LNCAP (cell line): ENCODE measurements at regions not wholly inside any gene's neighbourhood (a gene's known extent, or its start where the extent isn't known, plus 50 kb on each side); places are given as distances from the start of the nearest gene placed in this dataset.

Source experiments
- CTCF ChIP-seq: fragments of 450-650 bp; IDR thresholded peaks from 2 replicates; pipeline ENCODE4 v1.5.1; 2017; ENCODE audit warnings: mild to moderate bottlenecking

DNA sequence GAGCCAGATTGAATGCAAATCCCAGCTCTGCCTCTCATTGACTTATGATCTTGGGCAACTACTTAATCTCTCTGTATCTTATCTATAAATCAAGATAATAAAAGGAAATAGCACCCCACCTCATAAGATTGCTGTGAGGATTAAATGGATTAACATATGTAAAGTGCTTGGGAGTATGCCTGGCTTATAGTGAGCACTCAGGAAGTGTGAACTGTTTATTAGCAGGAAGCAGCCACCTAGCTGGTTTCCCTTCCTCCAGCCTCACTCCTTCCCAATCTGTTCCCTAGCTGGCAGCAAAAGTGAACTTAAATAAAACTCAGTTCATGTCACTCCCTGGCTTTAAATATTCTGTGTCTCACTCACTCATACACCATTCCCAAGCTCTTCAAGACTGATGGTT lies 526.6 kb upstream of the PKDCC start:
- TF ChIP-seq CTCF, result no peak

DNA sequence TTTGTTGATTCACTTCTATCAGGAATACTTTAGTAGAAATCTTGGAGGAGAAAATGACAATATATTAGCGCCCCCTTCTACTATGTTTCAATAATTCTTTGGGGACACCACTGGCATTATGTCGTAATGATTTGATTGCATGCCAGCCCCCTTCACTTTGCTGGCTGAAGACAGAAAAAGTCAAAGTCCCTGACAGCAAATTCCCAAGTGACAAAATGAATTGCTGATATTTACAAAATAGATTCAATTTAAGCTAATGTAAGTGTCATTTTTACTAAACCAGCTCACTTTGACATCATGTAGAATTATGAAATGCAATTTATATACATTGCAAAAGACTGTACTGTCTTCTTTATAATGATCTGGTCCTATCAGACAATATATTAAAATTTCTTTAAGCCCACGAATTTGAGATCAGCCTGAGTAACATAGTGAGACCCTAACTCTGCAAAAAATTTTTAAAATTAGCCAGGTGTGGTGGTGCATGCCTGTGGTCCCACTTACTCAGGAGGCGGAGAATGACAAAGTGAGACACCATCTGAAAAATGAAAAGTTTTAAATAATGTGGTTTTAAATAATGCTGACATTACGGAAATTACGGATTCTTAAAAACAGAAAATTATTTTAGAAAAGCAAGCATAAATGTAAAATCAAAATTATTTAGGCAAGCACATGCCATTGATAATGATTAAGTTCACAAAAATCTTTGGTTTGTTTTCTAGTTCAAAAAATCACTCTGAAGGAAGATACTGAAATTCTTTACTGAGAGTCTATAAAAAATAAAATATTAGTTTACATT lies 520.1 kb upstream of the PKDCC start:
- TF ChIP-seq CTCF, result no peak

DNA sequence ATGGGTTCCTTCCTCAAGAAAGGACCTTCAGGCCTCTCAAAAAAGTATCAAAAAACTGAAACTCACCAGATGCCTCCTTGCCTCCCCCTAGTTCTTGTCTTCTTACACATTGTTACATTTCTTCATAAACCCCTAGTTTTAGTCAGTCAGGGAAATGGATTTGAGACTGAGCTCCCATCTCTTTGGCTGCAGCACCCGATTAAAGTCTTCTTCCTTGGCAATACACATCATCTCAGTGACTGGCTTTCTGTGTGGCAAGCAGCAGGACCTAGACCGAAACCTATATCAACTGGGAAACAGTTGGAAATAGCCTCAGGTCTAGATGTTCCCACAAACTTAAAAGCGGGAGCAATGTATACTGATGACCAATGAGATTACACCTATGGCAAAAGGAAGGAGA lies 512.2 kb upstream of the PKDCC start:
- no peak for TF ChIP-seq CTCF

DNA sequence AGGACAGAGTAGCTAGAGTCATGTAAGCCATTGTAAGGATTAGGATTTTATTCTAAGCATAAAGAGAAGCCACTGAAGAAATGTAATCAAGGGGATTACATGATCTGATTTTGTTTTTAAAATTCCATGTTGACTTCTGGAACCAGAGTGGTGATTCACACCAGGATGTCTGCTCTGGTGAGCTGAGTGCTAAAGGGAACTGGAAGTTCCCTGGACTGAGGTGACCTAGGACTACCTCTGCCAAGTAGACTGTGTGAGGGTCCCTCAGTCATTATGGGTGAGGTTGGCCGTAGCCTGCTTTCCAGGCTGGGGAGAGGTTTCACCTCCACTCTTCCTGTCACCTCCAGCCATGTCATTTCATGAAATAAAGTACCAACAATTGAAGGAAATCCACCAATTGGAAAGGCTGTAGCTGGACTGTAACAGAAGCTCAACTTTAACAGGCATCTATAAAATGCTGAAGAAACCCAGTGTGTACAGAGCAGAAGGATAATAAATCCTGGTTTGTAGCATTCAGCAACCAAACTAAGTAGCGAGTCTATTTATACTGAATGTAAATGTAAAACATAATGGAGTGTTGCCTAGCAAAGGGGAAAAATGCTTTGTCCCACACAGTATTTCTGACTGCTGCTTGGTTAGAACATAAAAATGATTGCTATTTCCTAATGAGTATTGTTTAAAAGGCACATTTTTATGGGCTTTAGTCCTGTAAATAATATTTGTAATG lies 507.4 kb upstream of the PKDCC start:
- no peak for TF ChIP-seq CTCF

DNA sequence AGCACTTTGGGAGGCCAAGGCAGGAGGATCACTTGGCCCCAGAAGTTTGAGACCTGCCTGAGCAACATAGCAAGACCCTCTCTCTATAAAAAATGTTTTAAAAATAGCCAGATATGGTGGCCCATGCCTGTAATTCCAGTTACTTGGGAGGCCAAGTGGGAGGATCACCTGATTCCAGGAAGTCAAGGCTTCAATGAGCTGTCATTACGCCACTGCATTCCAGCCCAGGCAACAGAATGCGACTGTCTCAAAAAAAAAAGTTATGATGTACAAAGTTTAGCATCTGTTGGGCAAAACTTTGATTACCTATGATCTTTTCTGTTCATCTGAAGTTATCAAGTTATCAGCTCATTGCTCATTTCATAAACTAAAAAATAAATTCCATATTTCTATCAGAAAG lies 504.1 kb upstream of the PKDCC start:
- no peak for TF ChIP-seq CTCF

GRCh38 chr2:41544709-41545108 lies 503.1 kb upstream of the PKDCC start:
- TF ChIP-seq CTCF, result no peak

- no peak for TF ChIP-seq CTCF
These were observed 501.8 kb upstream of the PKDCC start for GRCh38 chr2:41546031-41546430.
